T-helper 1 cell (primary cell): ENCODE measurements at regions not wholly inside any gene's neighbourhood (a gene's known extent, or its start where the extent isn't known, plus 50 kb on each side); places are given as distances from the start of the nearest gene placed in this dataset.

Experiments
- DNase-seq, 5 donors: peaks; one replicate each; pipeline ENCODE4 v3.0.0-alpha.2; 2012 to 2020

- DNase-seq, result no peak
These were observed 526.8 kb downstream of the XIRP2 start for GRCh38 chr2:167415068-167415467.

GRCh38 chr2:167411367-167411766 lies 523.1 kb downstream of the XIRP2 start:
- DNase-seq, result no peak

- no peak for DNase-seq
These were observed 518.3 kb downstream of the XIRP2 start for GRCh38 chr2:167406558-167406957.

GRCh38 chr2:167404627-167405284 lies 516.5 kb downstream of the XIRP2 start:
- no peak for DNase-seq

- DNase-seq, result no peak
These were observed 513.0 kb downstream of the XIRP2 start for GRCh38 chr2:167401309-167401708.

GRCh38 chr2:167400546-167400945 lies 512.3 kb downstream of the XIRP2 start:
- DNase-seq, result no peak

- DNase-seq, result no peak
These were observed 510.6 kb downstream of the XIRP2 start for GRCh38 chr2:167398873-167399272.

- DNase-seq, result no peak
These were observed 500.6 kb downstream of the XIRP2 start for GRCh38 chr2:167388901-167389300.

- no peak for DNase-seq
These were observed 500.2 kb downstream of the XIRP2 start for GRCh38 chr2:167388497-167388896.

GRCh38 chr2:167386694-167387093 lies 498.4 kb downstream of the XIRP2 start:
- no peak for DNase-seq

- no peak for DNase-seq
These were observed 495.4 kb downstream of the XIRP2 start for GRCh38 chr2:167383610-167384194.

- no peak for DNase-seq
These were observed 493.1 kb downstream of the XIRP2 start for GRCh38 chr2:167381349-167381748.

- DNase-seq, result no peak
These were observed 492.3 kb downstream of the XIRP2 start for GRCh38 chr2:167380555-167380954.

- DNase-seq, result no peak
These were observed 491.8 kb downstream of the XIRP2 start for GRCh38 chr2:167380094-167380493.

- no peak for DNase-seq
These were observed 480.8 kb downstream of the XIRP2 start for GRCh38 chr2:167369083-167369482.

GRCh38 chr2:167368371-167368770 lies 480.1 kb downstream of the XIRP2 start:
- no peak for DNase-seq

- DNase-seq, result no peak
These were observed 476.9 kb downstream of the XIRP2 start for GRCh38 chr2:167365216-167365615.

GRCh38 chr2:167361426-167361825 lies 473.1 kb downstream of the XIRP2 start:
- DNase-seq, result no peak

GRCh38 chr2:167355821-167356220 lies 467.5 kb downstream of the XIRP2 start:
- no peak for DNase-seq

GRCh38 chr2:167353605-167354280 lies 465.5 kb downstream of the XIRP2 start:
- DNase-seq, result no peak

GRCh38 chr2:167345559-167345958 lies 457.3 kb downstream of the XIRP2 start:
- no peak for DNase-seq

GRCh38 chr2:167342769-167343168 lies 454.5 kb downstream of the XIRP2 start:
- no peak for DNase-seq

- no peak for DNase-seq
These were observed 452.0 kb downstream of the XIRP2 start for GRCh38 chr2:167340322-167340721.

- no peak for DNase-seq
These were observed 447.9 kb downstream of the XIRP2 start for GRCh38 chr2:167336213-167336612.
